ENCODE measurements at regions not wholly inside any gene's neighbourhood (a gene's known extent, or its start where the extent isn't known, plus 50 kb on each side); places are given as distances from the start of the nearest gene placed in this dataset.

DNA sequence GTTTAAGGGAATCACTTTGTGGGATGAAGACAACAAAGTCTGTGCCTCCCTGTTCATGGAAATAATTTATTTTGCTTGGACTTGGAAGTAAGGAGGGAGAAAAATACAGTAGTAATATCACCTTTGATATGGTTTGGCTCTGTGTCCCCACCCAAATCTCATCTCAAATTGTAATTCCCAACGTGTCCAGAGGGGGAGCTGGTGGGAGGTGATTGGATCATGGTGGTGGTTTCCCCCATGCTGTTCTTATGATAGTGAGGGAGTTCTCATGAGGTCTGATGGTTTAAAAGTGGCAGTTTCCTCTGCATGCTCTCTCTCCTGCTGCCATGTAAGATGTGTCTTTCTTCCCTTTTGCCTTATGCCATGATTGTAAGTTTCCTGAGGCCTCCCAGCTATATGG, 460.7 kb downstream of the NOVA1 start:
- ChIA-PET CTCF (interaction anchor here (0.7 to 1.3 kb wide), 3 partner anchors 8 to 736 kb away, joined by 3 to 4 read pairs (median 3); no protein-coding TSS in a partner anchor), POLR2A (no interaction called here)
- H3K27ac ChIP-seq (ENCODE audit: insufficient read depth, low read depth, low read length): no peak overlapping the region
- BruUV-seq (replicated peaks): no TSS peak
- no peak overlapping the region for H2AFZ ChIP-seq (ENCODE audit: low read depth, low read length)
- H3K79me2 ChIP-seq (ENCODE audit: control insufficient read depth, insufficient read depth, low read length): no peaks in the 10 kb centered on the region
- no peak overlapping the region for H3K4me2 ChIP-seq (ENCODE audit: insufficient read depth, low read length)
- no peaks in the 10 kb centered on the region for H3K36me3 ChIP-seq (ENCODE audit: control insufficient read depth in 2 of 2, extremely low read depth in 1 of 2, insufficient read depth in 2 of 2, low read length in 2 of 2)
- H3K9me3 ChIP-seq (replicated peaks; ENCODE audit: control insufficient read depth, insufficient read depth, low read length): no peaks in the 10 kb centered on the region
- no peaks in the 10 kb centered on the region for H3K9me1 ChIP-seq (replicated peaks; ENCODE audit: control insufficient read depth, extremely low read depth, insufficient read depth, low read length)
- dilution Hi-C loops (cut with MboI; ENCODE audit: extremely low pct_ligation_motif_present, low sequenced_read_pairs) (no loop called here), intact Hi-C loops (cut with micrococcal nuclease) (no loop called here)
- no peak overlapping the region for H3K9ac ChIP-seq (replicated peaks; ENCODE audit: extremely low read depth, insufficient read depth, low read length)
- no peaks in the 10 kb centered on the region for H3K27me3 ChIP-seq (ENCODE audit: control insufficient read depth in 2 of 2, insufficient read depth in 2 of 2, low read length in 2 of 2)
- DNase-seq (ENCODE audit: low read depth, low spot score) (no peak), FAIRE-seq (no peak)
- H4K20me1 ChIP-seq (replicated peaks; ENCODE audit: control insufficient read depth, extremely low read depth, insufficient read depth, low read length): no peaks in the 10 kb centered on the region
- TF ChIP-seq EZH2 (IDR thresholded peaks at IDR 0.05; ENCODE audit: borderline replicate concordance, low read depth, low read length, severe bottlenecking): no peak
- TF ChIP-seq GATA2 (IDR thresholded peaks at IDR 0.05; ENCODE audit: insufficient read depth, insufficient read length, low read depth, low read length): no peak
- no peak for TF ChIP-seq POLR2A (IDR thresholded peaks at IDR 0.05; ENCODE audit: low read depth, low read length)
- TF ChIP-seq, protein P1, sequence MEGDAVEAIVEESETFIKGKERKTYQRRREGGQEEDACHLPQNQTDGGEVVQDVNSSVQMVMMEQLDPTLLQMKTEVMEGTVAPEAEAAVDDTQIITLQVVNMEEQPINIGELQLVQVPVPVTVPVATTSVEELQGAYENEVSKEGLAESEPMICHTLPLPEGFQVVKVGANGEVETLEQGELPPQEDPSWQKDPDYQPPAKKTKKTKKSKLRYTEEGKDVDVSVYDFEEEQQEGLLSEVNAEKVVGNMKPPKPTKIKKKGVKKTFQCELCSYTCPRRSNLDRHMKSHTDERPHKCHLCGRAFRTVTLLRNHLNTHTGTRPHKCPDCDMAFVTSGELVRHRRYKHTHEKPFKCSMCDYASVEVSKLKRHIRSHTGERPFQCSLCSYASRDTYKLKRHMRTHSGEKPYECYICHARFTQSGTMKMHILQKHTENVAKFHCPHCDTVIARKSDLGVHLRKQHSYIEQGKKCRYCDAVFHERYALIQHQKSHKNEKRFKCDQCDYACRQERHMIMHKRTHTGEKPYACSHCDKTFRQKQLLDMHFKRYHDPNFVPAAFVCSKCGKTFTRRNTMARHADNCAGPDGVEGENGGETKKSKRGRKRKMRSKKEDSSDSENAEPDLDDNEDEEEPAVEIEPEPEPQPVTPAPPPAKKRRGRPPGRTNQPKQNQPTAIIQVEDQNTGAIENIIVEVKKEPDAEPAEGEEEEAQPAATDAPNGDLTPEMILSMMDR (IDR thresholded peaks at IDR 0.05; ENCODE audit: extremely low read depth in 1 of 2, insufficient read depth in 1 of 2, low read depth in 1 of 2, low read length in 2 of 2): peak; percentile 7 to 38
- peaks cover 22% of the 10 kb centered on the region for H3K4me1 ChIP-seq (ENCODE audit: control insufficient read depth, extremely low read depth, insufficient read depth, low read length)
- H3K4me3 ChIP-seq (replicated peaks in 1 of 3; ENCODE audit: insufficient read depth in 1 of 3, low read depth in 1 of 3, low read length in 3 of 3): no peak overlapping the region

DNA sequence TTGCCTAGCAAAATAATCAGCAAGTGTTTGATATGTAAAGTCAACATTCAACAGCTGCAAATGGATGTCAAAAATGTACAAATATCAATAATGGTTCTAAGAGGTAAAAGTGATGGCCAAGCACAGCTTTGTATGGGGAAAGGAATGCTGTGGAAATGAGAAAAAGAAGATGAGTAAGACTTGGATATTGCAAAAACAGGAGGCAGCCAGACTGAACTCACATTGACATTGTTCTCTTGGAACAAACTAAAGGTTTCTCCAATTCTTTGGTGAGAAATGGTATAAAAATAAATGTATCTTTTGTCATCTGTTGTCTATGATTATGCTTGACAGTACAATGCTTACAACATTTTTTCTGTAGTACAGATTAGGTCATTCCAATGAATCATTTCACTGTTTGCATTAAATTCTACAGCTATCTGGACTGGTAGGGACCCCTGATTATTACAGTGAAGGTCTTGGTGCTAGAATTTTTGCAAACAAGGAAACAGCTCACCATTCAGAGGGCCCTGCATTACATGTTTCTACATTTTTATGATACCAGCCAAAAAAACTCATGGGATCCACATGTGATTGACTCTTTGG, 465.7 kb downstream of the NOVA1 start:
- H2AFZ ChIP-seq (ENCODE audit: low read depth, low read length): no peak overlapping the region
- intact Hi-C loops (cut with micrococcal nuclease): no loop called here
- ChIA-PET CTCF (interaction anchor here (1.4 kb wide), 1 partner anchor 32 kb away, joined by 4 read pairs; no protein-coding TSS in a partner anchor), POLR2A (no interaction called here)
- peak; percentile 32 for DNase-seq (ENCODE audit: low read depth, low spot score)
- H3K27ac ChIP-seq (ENCODE audit: insufficient read depth, low read depth, low read length): no peak overlapping the region
- no peaks in the 10 kb centered on the region for H3K9me3 ChIP-seq (replicated peaks; ENCODE audit: control insufficient read depth, insufficient read depth, low read length)
- BruUV-seq (replicated peaks): no TSS peak
- H3K9me1 ChIP-seq (replicated peaks; ENCODE audit: control insufficient read depth, extremely low read depth, insufficient read depth, low read length): no peaks in the 10 kb centered on the region
- no peak overlapping the region for H3K4me2 ChIP-seq (ENCODE audit: insufficient read depth, low read length)
- peak; percentile 37 for FAIRE-seq
- no peak overlapping the region for H3K9ac ChIP-seq (replicated peaks; ENCODE audit: extremely low read depth, insufficient read depth, low read length)
- H4K20me1 ChIP-seq (replicated peaks; ENCODE audit: control insufficient read depth, extremely low read depth, insufficient read depth, low read length): no peaks in the 10 kb centered on the region
- TF ChIP-seq FOS (IDR thresholded peaks at IDR 0.05; ENCODE audit: borderline replicate concordance, insufficient read depth, low read length) (peak; percentile 56), POLR2AphosphoS5 (IDR thresholded peaks at IDR 0.05; ENCODE audit: insufficient read depth, low read depth, low read length) (no peak), MYC (IDR thresholded peaks at IDR 0.05; ENCODE audit: low read depth, low read length) (no peak), EZH2 (IDR thresholded peaks at IDR 0.05; ENCODE audit: borderline replicate concordance, low read depth, low read length, severe bottlenecking) (no peak), GATA2 (IDR thresholded peaks at IDR 0.05; ENCODE audit: insufficient read depth, insufficient read length, low read depth, low read length) (no peak), POLR2A (IDR thresholded peaks at IDR 0.05; ENCODE audit: low read depth, low read length) (no peak), JUN (IDR thresholded peaks at IDR 0.05; ENCODE audit: borderline replicate concordance, insufficient read depth, insufficient read length, low read depth) (no peak)
- TF ChIP-seq, protein P1 (IDR thresholded peaks at IDR 0.05; ENCODE audit: extremely low read depth in 1 of 2, insufficient read depth in 1 of 2, low read depth in 1 of 2, low read length in 2 of 2): no peak
- dilution Hi-C loops (cut with MboI; ENCODE audit: extremely low pct_ligation_motif_present, low sequenced_read_pairs): no loop called here
- H3K36me3 ChIP-seq (ENCODE audit: control insufficient read depth in 2 of 2, extremely low read depth in 1 of 2, insufficient read depth in 2 of 2, low read length in 2 of 2): no peaks in the 10 kb centered on the region
- H3K79me2 ChIP-seq (ENCODE audit: control insufficient read depth, insufficient read depth, low read length): no peaks in the 10 kb centered on the region
- no peaks in the 10 kb centered on the region for H3K27me3 ChIP-seq (ENCODE audit: control insufficient read depth in 2 of 2, insufficient read depth in 2 of 2, low read length in 2 of 2)
- peaks cover 33% of the 10 kb centered on the region for H3K4me1 ChIP-seq (ENCODE audit: control insufficient read depth, extremely low read depth, insufficient read depth, low read length)
- H3K4me3 ChIP-seq (replicated peaks in 1 of 3; ENCODE audit: insufficient read depth in 1 of 3, low read depth in 1 of 3, low read length in 3 of 3): no peak overlapping the region
